ENCODE measurements at regions not wholly inside any gene's neighbourhood (a gene's known extent, or its start where the extent isn't known, plus 50 kb on each side); places are given as distances from the start of the nearest gene placed in this dataset.

GRCh38 chr3:177686671-177687070 lies 489.4 kb upstream of the TBL1XR1 start:
- intact Hi-C loops (cut with DNase I) = no loop called here
- H3K9me3 ChIP-seq = no peaks in the 10 kb centered on the region
- no peak for DNase-seq (ENCODE audit: low spot score in 2 of 2)

GRCh38 chr3:177687291-177687690 lies 490.0 kb upstream of the TBL1XR1 start:
- DNase-seq (ENCODE audit: low spot score in 2 of 2) = no peak
- Histone ChIP-seq H3K36me3 (no peaks in the 10 kb centered on the region), H3K4me3 (no peak overlapping the region), H3K27me3 (no peaks in the 10 kb centered on the region), H3K27ac (no peak overlapping the region), H3K9me3 (no peaks in the 10 kb centered on the region), H3K4me1 (no peaks in the 10 kb centered on the region)
- intact Hi-C loops (cut with DNase I) = no loop called here
- no peak for TF ChIP-seq CTCF (IDR thresholded peaks at IDR 0.05)

More at GRCh38 chr3:177686671-177687070, 489.4 kb upstream of the TBL1XR1 start:
- H3K4me1 ChIP-seq = no peaks in the 10 kb centered on the region
- no peak for TF ChIP-seq CTCF (IDR thresholded peaks at IDR 0.05)
- no peak overlapping the region for H3K27ac ChIP-seq
- H3K4me3 ChIP-seq = no peak overlapping the region
- no peaks in the 10 kb centered on the region for H3K36me3 ChIP-seq
- no peaks in the 10 kb centered on the region for H3K27me3 ChIP-seq

GRCh38 chr3:177688152-177688551 lies 490.9 kb upstream of the TBL1XR1 start:
- no peaks in the 10 kb centered on the region for H3K9me3 ChIP-seq
- intact Hi-C loops (cut with DNase I) = no loop called here
- H3K27me3 ChIP-seq = no peaks in the 10 kb centered on the region
- no peak overlapping the region for H3K4me3 ChIP-seq
- H3K27ac ChIP-seq = no peak overlapping the region
- H3K4me1 ChIP-seq = no peaks in the 10 kb centered on the region
- no peaks in the 10 kb centered on the region for H3K36me3 ChIP-seq
- no peak for DNase-seq (ENCODE audit: low spot score in 2 of 2)
- no peak for TF ChIP-seq CTCF (IDR thresholded peaks at IDR 0.05)

DNA sequence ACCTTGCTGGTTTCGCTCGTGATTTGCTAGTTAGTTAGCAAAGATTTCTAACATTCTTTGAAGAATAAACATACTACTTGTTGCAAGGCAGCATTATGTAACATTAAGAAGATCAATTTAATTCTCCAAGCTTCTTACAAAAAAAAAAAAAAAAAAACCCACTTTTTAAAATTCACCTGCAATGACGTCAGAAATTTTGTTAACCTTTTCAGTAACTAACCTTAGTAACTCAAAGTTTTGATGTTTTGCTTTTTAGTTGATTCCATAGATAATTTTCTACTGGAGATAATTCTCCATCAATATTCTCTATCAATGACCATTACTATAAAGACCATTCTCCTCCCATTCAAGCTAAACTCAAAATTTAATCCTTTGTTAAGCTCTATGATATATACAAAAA lies 491.8 kb upstream of the TBL1XR1 start:
- no peak for TF ChIP-seq CTCF (IDR thresholded peaks at IDR 0.05)
- no peaks in the 10 kb centered on the region for H3K9me3 ChIP-seq
- intact Hi-C loops (cut with DNase I) = no loop called here

GRCh38 chr3:177689869-177690268 lies 492.6 kb upstream of the TBL1XR1 start:
- Histone ChIP-seq H3K4me3 (no peak overlapping the region), H3K27me3 (no peaks in the 10 kb centered on the region), H3K4me1 (no peaks in the 10 kb centered on the region), H3K27ac (no peak overlapping the region), H3K36me3 (no peaks in the 10 kb centered on the region), H3K9me3 (no peaks in the 10 kb centered on the region)
- intact Hi-C loops (cut with DNase I) = no loop called here
- no peak for DNase-seq (ENCODE audit: low spot score in 2 of 2)
- no peak for TF ChIP-seq CTCF (IDR thresholded peaks at IDR 0.05)

More for the DNA sequence above, 491.8 kb upstream of the TBL1XR1 start:
- H3K4me3 ChIP-seq = no peak overlapping the region
- no peaks in the 10 kb centered on the region for H3K4me1 ChIP-seq
- no peaks in the 10 kb centered on the region for H3K27me3 ChIP-seq
- H3K27ac ChIP-seq = no peak overlapping the region
- H3K36me3 ChIP-seq = no peaks in the 10 kb centered on the region
- no peak for DNase-seq (ENCODE audit: low spot score in 2 of 2)

GRCh38 chr3:177690306-177690705 lies 493.0 kb upstream of the TBL1XR1 start:
- no peaks in the 10 kb centered on the region for H3K27me3 ChIP-seq
- no peaks in the 10 kb centered on the region for H3K36me3 ChIP-seq
- intact Hi-C loops (cut with DNase I) = no loop called here
- no peak overlapping the region for H3K4me3 ChIP-seq
- no peaks in the 10 kb centered on the region for H3K4me1 ChIP-seq
- H3K27ac ChIP-seq = no peak overlapping the region
- no peaks in the 10 kb centered on the region for H3K9me3 ChIP-seq
- no peak for TF ChIP-seq CTCF (IDR thresholded peaks at IDR 0.05)
- DNase-seq (ENCODE audit: low spot score in 2 of 2) = no peak

All from ascending aorta (tissue), 2 donors.